Left ventricle myocardium inferior (tissue), 1 donor: ENCODE measurements at regions not wholly inside any gene's neighbourhood (a gene's known extent, or its start where the extent isn't known, plus 50 kb on each side); places are given as distances from the start of the nearest gene placed in this dataset.

ENCODE experiments used
- DNase-seq: peaks from one replicate; pipeline ENCODE4 v3.0.0-alpha.2; 2020
- H3K27ac ChIP-seq: fragments of 200-600 bp; replicated peaks from 2 replicates; pipeline ENCODE4 v1.8.0; 2021
- H3K27me3 ChIP-seq: fragments of 200-600 bp; 2 replicates; pipeline ENCODE4 v1.8.0; 2021; ENCODE audit warnings: low read depth
- H3K36me3 ChIP-seq: fragments of 200-600 bp; 2 replicates; pipeline ENCODE4 v1.8.0; 2021
- H3K4me1 ChIP-seq: fragments of 200-600 bp; 2 replicates; pipeline ENCODE4 v1.8.0; 2021
- H3K4me3 ChIP-seq: fragments of 200-600 bp; 2 replicates; pipeline ENCODE4 v1.8.0; 2021; ENCODE audit warnings: mild to moderate bottlenecking, moderate library complexity
- H3K9me3 ChIP-seq: fragments of 200-600 bp; replicated peaks from 2 replicates; pipeline ENCODE4 v1.8.0; 2021
- intact Hi-C: fragments of 100-400 bp; cut with micrococcal nuclease; formaldehyde crosslinking; loops from one replicate; pipeline ENCODE4 v1.11.0; 2022
- TF ChIP-seq, protein P1 (sequence below): fragments of 200-600 bp; IDR thresholded peaks from 2 replicates; pipeline ENCODE4 v1.8.0; 2021; ENCODE audit warnings: antibody characterized with exemption, mild to moderate bottlenecking, borderline replicate concordance
- donor health status: DM: no; HTN: yes; CAD: no; lungs with severe emphysema.

GRCh38 chr10:131027256-131027655 is 284.3 kb downstream of the TCERG1L start:
- intact Hi-C loops = no loop called here
- Histone ChIP-seq H3K36me3 (no peaks in the 10 kb centered on the region), H3K9me3 (no peaks in the 10 kb centered on the region)

GRCh38 chr10:131031346-131031745 is 280.2 kb downstream of the TCERG1L start:
- Histone ChIP-seq H3K4me3 (no peak overlapping the region), H3K27me3 (peaks cover 81% of the 10 kb centered on the region), H3K4me1 (no peaks in the 10 kb centered on the region), H3K36me3 (no peaks in the 10 kb centered on the region), H3K27ac (no peak overlapping the region), H3K9me3 (no peaks in the 10 kb centered on the region)
- intact Hi-C loops = no loop called here
- TF ChIP-seq, protein P1, sequence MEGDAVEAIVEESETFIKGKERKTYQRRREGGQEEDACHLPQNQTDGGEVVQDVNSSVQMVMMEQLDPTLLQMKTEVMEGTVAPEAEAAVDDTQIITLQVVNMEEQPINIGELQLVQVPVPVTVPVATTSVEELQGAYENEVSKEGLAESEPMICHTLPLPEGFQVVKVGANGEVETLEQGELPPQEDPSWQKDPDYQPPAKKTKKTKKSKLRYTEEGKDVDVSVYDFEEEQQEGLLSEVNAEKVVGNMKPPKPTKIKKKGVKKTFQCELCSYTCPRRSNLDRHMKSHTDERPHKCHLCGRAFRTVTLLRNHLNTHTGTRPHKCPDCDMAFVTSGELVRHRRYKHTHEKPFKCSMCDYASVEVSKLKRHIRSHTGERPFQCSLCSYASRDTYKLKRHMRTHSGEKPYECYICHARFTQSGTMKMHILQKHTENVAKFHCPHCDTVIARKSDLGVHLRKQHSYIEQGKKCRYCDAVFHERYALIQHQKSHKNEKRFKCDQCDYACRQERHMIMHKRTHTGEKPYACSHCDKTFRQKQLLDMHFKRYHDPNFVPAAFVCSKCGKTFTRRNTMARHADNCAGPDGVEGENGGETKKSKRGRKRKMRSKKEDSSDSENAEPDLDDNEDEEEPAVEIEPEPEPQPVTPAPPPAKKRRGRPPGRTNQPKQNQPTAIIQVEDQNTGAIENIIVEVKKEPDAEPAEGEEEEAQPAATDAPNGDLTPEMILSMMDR = no peak
- DNase-seq = no peak

More at GRCh38 chr10:131027256-131027655, 284.3 kb downstream of the TCERG1L start:
- TF ChIP-seq, protein P1 = no peak
- Histone ChIP-seq H3K27me3 (peaks cover 80% of the 10 kb centered on the region), H3K4me1 (no peaks in the 10 kb centered on the region), H3K27ac (no peak overlapping the region), H3K4me3 (no peak overlapping the region)
- no peak for DNase-seq

DNA sequence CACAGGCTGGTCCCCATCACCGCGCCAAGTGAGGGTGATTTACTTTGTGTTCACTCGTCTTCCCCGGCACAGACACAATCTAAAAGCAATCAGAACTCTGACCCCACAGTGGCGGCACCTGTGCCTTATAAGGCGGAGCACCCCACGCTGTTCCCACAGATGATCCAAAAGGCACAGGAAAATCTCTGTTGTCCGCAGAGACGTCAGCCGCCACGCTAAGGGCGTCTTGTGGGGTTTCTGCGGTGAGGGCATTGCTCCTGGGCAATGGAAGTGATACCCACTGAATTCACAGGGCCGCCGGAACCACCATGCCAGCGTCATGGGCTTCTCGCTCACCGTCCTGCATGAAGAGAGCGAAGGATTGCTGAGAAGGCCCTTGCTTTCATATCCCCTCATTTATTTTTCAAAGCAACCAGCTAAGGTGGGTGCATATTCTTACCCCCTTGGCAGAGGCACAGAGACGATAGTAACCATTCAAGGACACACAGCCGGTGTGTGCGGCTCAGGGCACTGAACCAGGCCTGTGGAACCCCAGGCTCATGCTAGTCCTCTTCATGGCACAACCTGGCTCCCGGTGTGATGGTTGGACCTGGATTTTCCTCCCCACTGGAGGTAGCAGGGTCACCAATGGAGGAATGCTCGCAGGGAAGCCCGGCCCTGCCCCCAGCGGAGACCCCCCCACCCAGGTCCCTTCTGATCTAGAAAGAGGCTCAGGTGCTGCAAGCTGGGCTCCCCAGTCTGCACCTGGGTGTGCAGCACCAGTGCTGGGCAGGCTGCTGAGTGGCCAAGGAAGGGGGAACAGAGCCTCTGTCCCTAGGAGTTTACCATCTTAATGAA is 279.0 kb downstream of the TCERG1L start:
- TF ChIP-seq, protein P1 = no peak
- Histone ChIP-seq H3K4me3 (no peak overlapping the region), H3K27me3 (peaks cover 85% of the 10 kb centered on the region), H3K4me1 (no peaks in the 10 kb centered on the region), H3K27ac (no peak overlapping the region), H3K36me3 (no peaks in the 10 kb centered on the region), H3K9me3 (no peaks in the 10 kb centered on the region)
- DNase-seq = no peak
- intact Hi-C loops = no loop called here

DNA sequence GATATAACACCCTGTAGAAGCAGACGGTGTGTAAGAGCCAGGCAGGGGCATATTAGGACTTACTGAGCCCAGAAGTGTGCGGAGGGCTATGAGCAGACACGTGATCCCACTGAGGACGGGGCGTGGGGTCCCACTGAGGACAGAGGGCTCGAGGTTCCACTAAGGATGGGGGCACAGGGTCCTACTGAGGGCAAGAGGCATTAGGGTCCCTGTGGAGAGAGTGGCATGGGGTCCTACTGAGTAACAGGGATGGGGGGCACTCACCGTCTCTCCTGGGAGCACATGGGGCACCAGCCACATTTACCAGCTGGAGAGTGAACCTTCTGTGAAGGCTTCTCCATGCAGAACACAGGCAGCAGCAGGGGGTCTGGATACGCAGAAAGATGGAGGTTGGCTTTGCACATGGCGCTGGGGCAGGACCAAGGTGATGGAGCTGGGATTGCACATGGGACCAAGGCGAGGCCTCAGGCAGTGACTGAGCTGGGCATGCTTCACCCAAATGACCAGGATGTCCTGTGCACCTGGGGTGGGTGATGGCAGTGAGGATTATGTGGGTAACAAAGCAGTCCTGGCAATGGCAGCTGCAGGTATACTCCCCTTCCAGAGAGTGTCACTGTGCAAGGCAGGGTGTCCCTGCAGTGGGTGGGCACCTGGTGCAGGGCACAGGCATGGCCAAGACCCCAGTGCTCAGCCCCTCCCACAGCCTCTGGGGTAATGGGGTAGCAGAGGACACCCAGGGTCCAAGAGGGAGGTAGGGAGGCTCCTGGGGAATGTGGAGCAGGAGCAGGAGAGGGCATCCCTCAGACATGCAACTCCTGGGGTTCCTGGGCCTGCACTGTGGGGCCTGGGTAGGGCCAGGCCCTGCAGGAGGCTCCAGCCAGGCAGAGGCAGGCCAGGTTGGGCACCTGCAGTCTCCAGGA is 278.1 kb downstream of the TCERG1L start:
- no peaks in the 10 kb centered on the region for H3K4me1 ChIP-seq
- no peaks in the 10 kb centered on the region for H3K36me3 ChIP-seq
- H3K4me3 ChIP-seq = no peak overlapping the region
- no peaks in the 10 kb centered on the region for H3K9me3 ChIP-seq
- H3K27me3 ChIP-seq = peaks cover 83% of the 10 kb centered on the region
- intact Hi-C loops = no loop called here
- TF ChIP-seq, protein P1 = no peak
- no peak overlapping the region for H3K27ac ChIP-seq
- DNase-seq = no peak

GRCh38 chr10:131034451-131034850 is 277.1 kb downstream of the TCERG1L start:
- peaks cover under 1% of the 10 kb centered on the region for H3K9me3 ChIP-seq
- intact Hi-C loops = no loop called here
- no peak overlapping the region for H3K27ac ChIP-seq
- DNase-seq = no peak
- H3K4me3 ChIP-seq = no peak overlapping the region
- H3K4me1 ChIP-seq = no peaks in the 10 kb centered on the region
- TF ChIP-seq, protein P1 = no peak
- peaks cover 77% of the 10 kb centered on the region for H3K27me3 ChIP-seq
- no peaks in the 10 kb centered on the region for H3K36me3 ChIP-seq
